ENCODE measurements at regions not wholly inside any gene's neighbourhood (a gene's known extent, or its start where the extent isn't known, plus 50 kb on each side); places are given as distances from the start of the nearest gene placed in this dataset.

- FAIRE-seq (no peak), ATAC-seq (no peak), DNase-seq (ENCODE audit: extremely low read depth in 1 of 4, low spot score in 3 of 4) (no peak)
- POLR2A ChIA-PET = no interaction called here
- no peak overlapping the region for H2AFZ ChIP-seq (ENCODE audit: low read depth, low read length)
- intact Hi-C loops (cut with micrococcal nuclease) (no loop called here), in situ Hi-C loops (cut with MboI) (no loop called here)
- H3K4me1 ChIP-seq (replicated peaks in 1 of 2; ENCODE audit: control insufficient read depth in 2 of 2, insufficient read depth in 2 of 2, low read length in 2 of 2) = no peaks in the 10 kb centered on the region
- H3K36me3 ChIP-seq (ENCODE audit: control insufficient read depth, insufficient read depth, low read length) = no peaks in the 10 kb centered on the region
- WGBS (ENCODE audit: insufficient coverage, low coverage, missing lambda C conversion rate) = 10% methylated on average over 1 of the region's 1 CpG
- no peaks in the 10 kb centered on the region for H3K9me3 ChIP-seq (replicated peaks; ENCODE audit: control insufficient read depth, insufficient read depth, low read depth, low read length)
- no peaks in the 10 kb centered on the region for H4K20me1 ChIP-seq (replicated peaks; ENCODE audit: control insufficient read depth, insufficient read depth, low read length)
- TF ChIP-seq MBD2 (IDR thresholded peaks at IDR 0.05; ENCODE audit: borderline replicate concordance, low read depth) (no peak), EP400 (IDR thresholded peaks at IDR 0.05) (no peak), NFRKB (IDR thresholded peaks at IDR 0.05; ENCODE audit: low read depth) (no peak), PYGO2 (tag; IDR thresholded peaks at IDR 0.05) (no peak), ZNF609 (CRISPR knock-in tag; IDR thresholded peaks at IDR 0.05; ENCODE audit: borderline replicate concordance) (no peak), FOXA1 (IDR thresholded peaks at IDR 0.05; ENCODE audit: borderline replicate concordance) (no peak)
- BruUV-seq (replicated peaks) = no TSS peak
- H3K4me3 ChIP-seq = no peak overlapping the region
- no peaks in the 10 kb centered on the region for H3K27me3 ChIP-seq (ENCODE audit: control insufficient read depth in 2 of 2, insufficient read depth in 2 of 2, low read length in 2 of 2)
- H3K79me2 ChIP-seq (ENCODE audit: control insufficient read depth, insufficient read depth, low read length) = no peaks in the 10 kb centered on the region
- CTCF ChIA-PET (ENCODE audit: low intra/inter-chr PET ratio) = no interaction called here
- H3K27ac ChIP-seq (ENCODE audit: extremely low read depth, low read depth, low read length) = no peak overlapping the region
- H3K4me2 ChIP-seq (ENCODE audit: insufficient read depth, low read length) = no peak overlapping the region
- no peak overlapping the region for H3K9ac ChIP-seq (ENCODE audit: insufficient read depth in 1 of 2, low read depth in 2 of 2, low read length in 2 of 2)
- H3K9me1 ChIP-seq (ENCODE audit: control insufficient read depth, insufficient read depth, low read length) = no peaks in the 10 kb centered on the region
Observed at GRCh38 chr13:37406031-37406430, 192.5 kb downstream of the POSTN start.
